ENCODE measurements at regions not wholly inside any gene's neighbourhood (a gene's known extent, or its start where the extent isn't known, plus 50 kb on each side); places are given as distances from the start of the nearest gene placed in this dataset.

DNA sequence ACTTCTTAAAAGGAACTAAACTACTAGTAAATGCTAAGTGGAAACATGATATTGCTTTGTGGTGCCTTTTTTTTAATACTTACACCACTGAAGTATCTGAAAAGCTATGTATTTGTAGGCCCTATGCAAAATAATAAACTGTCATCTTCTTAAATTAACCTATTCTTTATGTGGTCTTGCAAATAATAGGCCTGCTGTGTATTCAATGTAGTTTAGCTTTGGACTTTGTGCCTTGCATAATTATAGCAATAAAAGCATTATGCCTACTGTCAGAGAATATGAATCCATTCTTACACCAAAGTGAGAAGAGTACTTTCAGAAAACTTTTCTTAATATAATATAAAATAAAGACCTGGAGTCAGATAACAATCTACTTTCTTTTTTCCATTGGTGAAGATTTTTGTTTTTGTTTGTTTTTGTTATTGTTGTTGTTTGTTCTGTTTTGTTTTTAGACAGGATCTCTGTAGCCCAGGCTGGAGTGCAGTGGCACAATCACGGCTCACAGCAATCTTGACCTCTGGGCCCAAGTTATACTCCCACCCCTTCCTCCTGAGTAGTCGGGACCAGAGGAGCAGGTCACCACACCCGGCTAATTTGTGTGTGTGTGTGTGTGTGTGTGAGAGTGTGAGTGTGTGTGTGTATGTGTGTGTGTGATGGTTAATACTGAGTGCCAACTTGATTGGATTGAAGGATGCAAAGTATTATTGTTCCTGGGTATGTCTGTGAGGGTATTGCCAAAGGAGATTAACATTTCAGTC is 213.8 kb downstream of the SLC6A15 start:
- Histone ChIP-seq H3K56ac (replicated peaks; ENCODE audit: insufficient read length, low read depth, low read length) (no peak overlapping the region), H3K14ac (ENCODE audit: insufficient read length) (no peak overlapping the region), H3K79me2 (ENCODE audit: control insufficient read depth in 1 of 2, insufficient read depth in 2 of 2, low read length in 2 of 2) (no peaks in the 10 kb centered on the region), H3K27ac (ENCODE audit: low read depth, low read length) (no peak overlapping the region), H3K79me1 (ENCODE audit: low read depth, low read length) (no peaks in the 10 kb centered on the region), H2AFZ (ENCODE audit: low read length) (peak overlapping the region; percentile 50; the same call in 1 of the 2 replicates), H3K4me2 (ENCODE audit: insufficient read depth in 1 of 2, low read depth in 2 of 2, low read length in 2 of 2) (no peak overlapping the region), H4K20me1 (replicated peaks in 1 of 2; ENCODE audit: control insufficient read depth in 1 of 2, insufficient read depth in 2 of 2, low read length in 2 of 2) (no peaks in the 10 kb centered on the region), H3K36me3 (ENCODE audit: control insufficient read depth in 2 of 4, insufficient read depth in 4 of 4, low read length in 3 of 4) (no peaks in the 10 kb centered on the region), H3K27me3 (replicated peaks in 1 of 4; ENCODE audit: control insufficient read depth in 3 of 4, extremely low read depth in 1 of 4, insufficient read depth in 3 of 4, low read length in 3 of 4) (no peaks in the 10 kb centered on the region), H2AK5ac (ENCODE audit: low read depth, low read length) (no peak overlapping the region), H4K91ac (replicated peaks; ENCODE audit: insufficient read length, low read length) (no peak overlapping the region), H2BK20ac (ENCODE audit: low read length) (no peak overlapping the region), H2BK15ac (ENCODE audit: low read length) (no peak overlapping the region), H3K4me3 (ENCODE audit: extremely low read depth in 1 of 4, insufficient read depth in 2 of 4, low read depth in 3 of 4, low read length in 4 of 4) (no peak overlapping the region), H3K23me2 (ENCODE audit: low read depth, low read length) (no peaks in the 10 kb centered on the region; the same call in 1 of the 2 replicates), H3K9me3 (ENCODE audit: insufficient read depth in 2 of 2, low read depth in 1 of 2, low read length in 1 of 2) (no peaks in the 10 kb centered on the region), H3K18ac (ENCODE audit: extremely low read depth, low read length) (no peak overlapping the region), H3K4ac (replicated peaks; ENCODE audit: insufficient read length, low read depth, low read length) (no peak overlapping the region), H3K9ac (replicated peaks in 1 of 4; ENCODE audit: extremely low read depth in 1 of 4, low read depth in 3 of 4, low read length in 3 of 4) (no peak overlapping the region), H2BK12ac (ENCODE audit: low read depth, low read length) (peak overlapping the region; percentile 56), H2BK120ac (replicated peaks; ENCODE audit: low read depth, low read length) (no peak overlapping the region), H4K8ac (ENCODE audit: extremely low read depth, insufficient read depth, low read length) (no peak overlapping the region), H2BK5ac (ENCODE audit: low read depth, low read length) (no peak overlapping the region), H4K5ac (ENCODE audit: insufficient read length, low read depth, low read length) (no peak overlapping the region), H3K23ac (ENCODE audit: insufficient read length) (no peak overlapping the region), H3K4me1 (replicated peaks in 1 of 4; ENCODE audit: control insufficient read depth in 3 of 4, insufficient read depth in 4 of 4, low read length in 3 of 4) (peaks cover 0 to 4% (median 0%) of the 10 kb centered on the region in 4 experiments; a peak in 2 of 7 replicates)
- ChIA-PET CTCF (ENCODE audit: partially characterized antibody) (no interaction called here), POLR2A (ENCODE audit: partially characterized antibody) (interaction anchor here (1.3 kb wide), 1 partner anchor 9 kb away, joined by 3 read pairs; no protein-coding TSS in a partner anchor)
- no peak for FAIRE-seq
- TF ChIP-seq POU5F1 (IDR thresholded peaks at IDR 0.05; ENCODE audit: low read depth, low read length) (no peak), CHD2 (IDR thresholded peaks at IDR 0.05; ENCODE audit: low read length) (no peak), EGR1 (IDR thresholded peaks at IDR 0.05; ENCODE audit: borderline replicate concordance, low read depth, low read length) (no peak)
- no peak for DNase-seq (ENCODE audit: low read depth in 1 of 2, low spot score in 2 of 2)
- WGBS, 2 experiments (ENCODE audit: extremely low coverage in 1 of 2, insufficient coverage in 1 of 2, insufficient read length in 1 of 2, insufficient replicate concordance in 2 of 2, low coverage in 1 of 2, low lambda C conversion rate in 2 of 2, missing lambda C conversion rate in 1 of 2) = 87% methylated on average over 3 of the region's 3 CpGs; no CpG with 5 or more reads in 1 of the 2 experiments

Measured in H1 (cell line).